Coronary artery (tissue), 2 donors: ENCODE measurements at regions not wholly inside any gene's neighbourhood (a gene's known extent, or its start where the extent isn't known, plus 50 kb on each side); places are given as distances from the start of the nearest gene placed in this dataset.

Experiments used
- DNase-seq: peaks from one replicate; pipeline ENCODE4 v3.0.0-alpha.2; 2017; ENCODE audit warnings: low spot score
- H3K27ac ChIP-seq, 2 donors: fragments of 200-600 bp; sonication (generic); one replicate each; pipeline ENCODE4 v1.5.1; 2016 to 2019
- H3K4me3 ChIP-seq: fragments of 200-600 bp; sonication (generic); 2 replicates; pipeline ENCODE4 v1.5.1; 2016; ENCODE audit warnings: mild to moderate bottlenecking, moderate library complexity
- TF ChIP-seq, protein P1 (sequence below): fragments of 200-600 bp; sonication (generic); IDR thresholded peaks from one replicate; pipeline ENCODE4 v1.5.1; 2019; ENCODE audit warnings: antibody characterized with exemption

- no peak overlapping the region for H3K4me3 ChIP-seq
- no peak overlapping the region for H3K27ac ChIP-seq
- no peak for DNase-seq
- TF ChIP-seq, protein P1, sequence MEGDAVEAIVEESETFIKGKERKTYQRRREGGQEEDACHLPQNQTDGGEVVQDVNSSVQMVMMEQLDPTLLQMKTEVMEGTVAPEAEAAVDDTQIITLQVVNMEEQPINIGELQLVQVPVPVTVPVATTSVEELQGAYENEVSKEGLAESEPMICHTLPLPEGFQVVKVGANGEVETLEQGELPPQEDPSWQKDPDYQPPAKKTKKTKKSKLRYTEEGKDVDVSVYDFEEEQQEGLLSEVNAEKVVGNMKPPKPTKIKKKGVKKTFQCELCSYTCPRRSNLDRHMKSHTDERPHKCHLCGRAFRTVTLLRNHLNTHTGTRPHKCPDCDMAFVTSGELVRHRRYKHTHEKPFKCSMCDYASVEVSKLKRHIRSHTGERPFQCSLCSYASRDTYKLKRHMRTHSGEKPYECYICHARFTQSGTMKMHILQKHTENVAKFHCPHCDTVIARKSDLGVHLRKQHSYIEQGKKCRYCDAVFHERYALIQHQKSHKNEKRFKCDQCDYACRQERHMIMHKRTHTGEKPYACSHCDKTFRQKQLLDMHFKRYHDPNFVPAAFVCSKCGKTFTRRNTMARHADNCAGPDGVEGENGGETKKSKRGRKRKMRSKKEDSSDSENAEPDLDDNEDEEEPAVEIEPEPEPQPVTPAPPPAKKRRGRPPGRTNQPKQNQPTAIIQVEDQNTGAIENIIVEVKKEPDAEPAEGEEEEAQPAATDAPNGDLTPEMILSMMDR = no peak
Measured at GRCh38 chr1:185581961-185582725, 152.0 kb upstream of the HMCN1 start.

GRCh38 chr1:185581020-185581419 is 153.2 kb upstream of the HMCN1 start:
- no peak overlapping the region for H3K4me3 ChIP-seq
- no peak overlapping the region for H3K27ac ChIP-seq
- no peak for DNase-seq
- TF ChIP-seq, protein P1 = no peak

GRCh38 chr1:185578293-185578692 is 155.9 kb upstream of the HMCN1 start:
- Histone ChIP-seq H3K4me3 (no peak overlapping the region), H3K27ac (no peak overlapping the region)
- TF ChIP-seq, protein P1 = no peak
- DNase-seq = no peak

DNA sequence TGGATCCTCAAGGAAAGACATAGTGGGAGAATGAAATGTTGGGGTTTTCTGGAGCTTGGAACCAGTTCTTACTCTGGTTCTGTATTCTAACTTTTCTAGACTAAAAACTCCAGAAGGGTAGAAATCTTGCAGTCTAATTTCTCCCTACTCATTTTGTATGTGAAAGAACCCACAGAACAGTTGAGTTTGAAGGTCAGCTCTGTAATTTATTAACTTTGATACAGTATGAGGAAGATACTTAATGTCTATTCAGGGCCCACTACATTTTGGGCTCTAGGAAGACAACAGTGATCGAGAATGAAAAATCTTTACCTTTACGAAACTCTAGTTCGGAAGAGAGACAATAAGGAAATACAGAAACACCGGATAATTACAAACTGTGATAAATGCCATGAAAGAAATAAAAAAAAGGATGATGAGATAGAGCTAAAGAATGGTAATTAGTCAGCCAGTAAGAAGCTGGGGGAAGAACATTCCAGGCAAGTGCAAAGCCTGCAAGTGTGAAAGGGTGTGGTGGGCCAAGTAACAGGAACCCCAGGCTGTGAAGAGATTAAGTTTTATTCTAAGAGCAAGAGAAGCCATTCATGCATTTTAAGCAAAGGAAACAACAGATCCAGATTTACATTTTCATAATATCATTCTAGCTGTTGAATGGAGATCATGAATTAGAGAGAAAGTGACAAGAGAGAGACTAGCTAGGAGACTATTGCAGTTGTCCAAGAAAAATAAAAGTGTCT is 159.9 kb upstream of the HMCN1 start:
- TF ChIP-seq, protein P1 = no peak
- H3K4me3 ChIP-seq = no peak overlapping the region

GRCh38 chr1:185573677-185574076 is 160.5 kb upstream of the HMCN1 start:
- TF ChIP-seq, protein P1 = no peak
- Histone ChIP-seq H3K4me3 (no peak overlapping the region), H3K27ac (no peak overlapping the region)
- no peak for DNase-seq

More for the DNA sequence above, 159.9 kb upstream of the HMCN1 start:
- no peak overlapping the region for H3K27ac ChIP-seq
- DNase-seq = no peak

DNA sequence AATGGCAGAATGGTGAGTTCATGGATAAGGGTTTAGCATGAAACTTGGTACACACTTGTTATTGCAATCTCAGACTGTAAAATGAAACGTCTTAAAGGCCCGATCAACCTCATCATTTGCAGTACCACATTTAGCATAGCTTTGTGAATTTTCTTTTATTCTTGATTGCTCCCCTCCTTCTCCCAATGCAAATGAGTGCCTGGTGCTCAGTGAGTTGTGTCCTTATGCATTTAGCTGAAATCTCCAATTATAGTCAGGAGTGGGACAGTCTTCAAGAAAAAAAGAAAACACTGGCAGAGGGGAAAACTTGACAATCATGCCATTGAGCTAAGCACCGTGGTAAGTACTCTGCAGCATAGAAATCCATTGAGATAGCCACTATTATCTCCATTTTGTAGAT is 161.0 kb upstream of the HMCN1 start:
- TF ChIP-seq, protein P1 = no peak
- no peak for DNase-seq
- Histone ChIP-seq H3K4me3 (no peak overlapping the region), H3K27ac (no peak overlapping the region)

- Histone ChIP-seq H3K4me3 (no peak overlapping the region), H3K27ac (no peak overlapping the region)
- DNase-seq = no peak
- TF ChIP-seq, protein P1 = no peak
Measured at GRCh38 chr1:185570962-185571361, 163.2 kb upstream of the HMCN1 start.
